ENCODE measurements at regions not wholly inside any gene's neighbourhood (a gene's known extent, or its start where the extent isn't known, plus 50 kb on each side); places are given as distances from the start of the nearest gene placed in this dataset.

DNA sequence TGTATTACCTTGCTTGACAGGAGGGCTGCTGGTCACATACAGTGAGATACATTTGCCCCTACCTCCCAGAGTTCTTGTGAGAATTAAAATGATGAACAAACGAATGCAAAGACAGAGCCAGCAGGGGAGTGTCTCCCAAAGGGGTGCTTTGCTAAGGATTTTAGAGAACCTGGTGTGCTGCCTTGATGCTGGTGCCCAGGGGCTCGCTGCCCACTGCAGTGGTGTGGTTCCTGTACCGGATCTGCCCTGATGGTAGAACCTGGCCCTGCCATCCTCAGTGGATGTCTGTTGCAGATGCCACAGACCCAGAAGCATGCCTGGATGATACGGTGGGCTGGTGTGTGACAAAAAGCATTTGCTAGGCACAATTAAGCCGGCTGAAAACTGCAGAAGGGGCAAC, 414.8 kb upstream of the HS6ST1 start:
- Histone ChIP-seq H3K36me3 (replicated peaks in 1 of 2; ENCODE audit: control insufficient read depth in 1 of 2, insufficient read depth in 2 of 2, low read length in 1 of 2) (no peaks in the 10 kb centered on the region), H3F3A (replicated peaks; ENCODE audit: insufficient read depth) (no peaks in the 10 kb centered on the region), H3K9me2 (no peaks in the 10 kb centered on the region), H2AFZ (ENCODE audit: low read depth) (no peak overlapping the region), H3K4me1 (ENCODE audit: control insufficient read depth in 1 of 2, insufficient read depth in 2 of 2, low read depth in 1 of 2, low read length in 1 of 2) (peaks cover 0 to 29% of the 10 kb centered on the region in 2 experiments; a peak in 1 of 4 replicates), H3K27ac (ENCODE audit: low read depth in 2 of 2, low read length in 1 of 2) (peak overlapping the region in 1 of 2 experiments; percentile 47; a peak in 1 of 4 replicates), H3K9ac (no peak overlapping the region), H3K27me3 (ENCODE audit: insufficient read depth) (no peaks in the 10 kb centered on the region), H3K9me3 (no peaks in the 10 kb centered on the region), H3K79me2 (ENCODE audit: insufficient read depth) (no peaks in the 10 kb centered on the region), H3K4me2 (no peak overlapping the region), H3K4me3 (ENCODE audit: low read depth in 2 of 2, low read length in 1 of 2) (no peak overlapping the region), H4K20me1 (ENCODE audit: insufficient read depth) (no peaks in the 10 kb centered on the region)
- ChIA-PET POLR2A (no interaction called here), CTCF (interaction anchor here (1.0 to 1.3 kb wide), 4 partner anchors 10 to 408 kb away, joined by 3 to 4 read pairs (median 3); no protein-coding TSS in a partner anchor)
- no peak for TF ChIP-seq NRF1 (IDR thresholded peaks at IDR 0.05; ENCODE audit: low read depth, low read length)
- TF ChIP-seq RCOR1 (IDR thresholded peaks at IDR 0.05; ENCODE audit: low read length), result no peak
- TF ChIP-seq CHD2 (IDR thresholded peaks at IDR 0.05; ENCODE audit: low read length, partially characterized antibody), result no peak
- no peak for TF ChIP-seq GATA2 (CRISPR knock-in tag; IDR thresholded peaks at IDR 0.05)
- no peak for TF ChIP-seq ELF1 (IDR thresholded peaks at IDR 0.05)
- TF ChIP-seq, protein P1, sequence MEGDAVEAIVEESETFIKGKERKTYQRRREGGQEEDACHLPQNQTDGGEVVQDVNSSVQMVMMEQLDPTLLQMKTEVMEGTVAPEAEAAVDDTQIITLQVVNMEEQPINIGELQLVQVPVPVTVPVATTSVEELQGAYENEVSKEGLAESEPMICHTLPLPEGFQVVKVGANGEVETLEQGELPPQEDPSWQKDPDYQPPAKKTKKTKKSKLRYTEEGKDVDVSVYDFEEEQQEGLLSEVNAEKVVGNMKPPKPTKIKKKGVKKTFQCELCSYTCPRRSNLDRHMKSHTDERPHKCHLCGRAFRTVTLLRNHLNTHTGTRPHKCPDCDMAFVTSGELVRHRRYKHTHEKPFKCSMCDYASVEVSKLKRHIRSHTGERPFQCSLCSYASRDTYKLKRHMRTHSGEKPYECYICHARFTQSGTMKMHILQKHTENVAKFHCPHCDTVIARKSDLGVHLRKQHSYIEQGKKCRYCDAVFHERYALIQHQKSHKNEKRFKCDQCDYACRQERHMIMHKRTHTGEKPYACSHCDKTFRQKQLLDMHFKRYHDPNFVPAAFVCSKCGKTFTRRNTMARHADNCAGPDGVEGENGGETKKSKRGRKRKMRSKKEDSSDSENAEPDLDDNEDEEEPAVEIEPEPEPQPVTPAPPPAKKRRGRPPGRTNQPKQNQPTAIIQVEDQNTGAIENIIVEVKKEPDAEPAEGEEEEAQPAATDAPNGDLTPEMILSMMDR (IDR thresholded peaks at IDR 0.05), result no peak
- TF ChIP-seq, protein P2, sequence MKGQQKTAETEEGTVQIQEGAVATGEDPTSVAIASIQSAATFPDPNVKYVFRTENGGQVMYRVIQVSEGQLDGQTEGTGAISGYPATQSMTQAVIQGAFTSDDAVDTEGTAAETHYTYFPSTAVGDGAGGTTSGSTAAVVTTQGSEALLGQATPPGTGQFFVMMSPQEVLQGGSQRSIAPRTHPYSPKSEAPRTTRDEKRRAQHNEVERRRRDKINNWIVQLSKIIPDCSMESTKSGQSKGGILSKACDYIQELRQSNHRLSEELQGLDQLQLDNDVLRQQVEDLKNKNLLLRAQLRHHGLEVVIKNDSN (IDR thresholded peaks at IDR 0.05; ENCODE audit: borderline replicate concordance, low read depth), result no peak
- TF ChIP-seq JUND (IDR thresholded peaks at IDR 0.05), result no peak
- TF ChIP-seq MXI1 (IDR thresholded peaks at IDR 0.05; ENCODE audit: low read depth, low read length), result no peak
- TF ChIP-seq EZH2phosphoT487 (IDR thresholded peaks at IDR 0.05; ENCODE audit: borderline replicate concordance, low read depth), result no peak
- no peak for TF ChIP-seq FOXJ3 (CRISPR knock-in tag; IDR thresholded peaks at IDR 0.05)
- TF ChIP-seq FOSL2 (IDR thresholded peaks at IDR 0.05; ENCODE audit: borderline replicate concordance, low read depth), result no peak
- TF ChIP-seq, protein P3, sequence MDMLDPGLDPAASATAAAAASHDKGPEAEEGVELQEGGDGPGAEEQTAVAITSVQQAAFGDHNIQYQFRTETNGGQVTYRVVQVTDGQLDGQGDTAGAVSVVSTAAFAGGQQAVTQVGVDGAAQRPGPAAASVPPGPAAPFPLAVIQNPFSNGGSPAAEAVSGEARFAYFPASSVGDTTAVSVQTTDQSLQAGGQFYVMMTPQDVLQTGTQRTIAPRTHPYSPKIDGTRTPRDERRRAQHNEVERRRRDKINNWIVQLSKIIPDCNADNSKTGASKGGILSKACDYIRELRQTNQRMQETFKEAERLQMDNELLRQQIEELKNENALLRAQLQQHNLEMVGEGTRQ (IDR thresholded peaks at IDR 0.05; ENCODE audit: borderline replicate concordance, low read depth, low read length), result no peak
- TF ChIP-seq, protein P4, sequence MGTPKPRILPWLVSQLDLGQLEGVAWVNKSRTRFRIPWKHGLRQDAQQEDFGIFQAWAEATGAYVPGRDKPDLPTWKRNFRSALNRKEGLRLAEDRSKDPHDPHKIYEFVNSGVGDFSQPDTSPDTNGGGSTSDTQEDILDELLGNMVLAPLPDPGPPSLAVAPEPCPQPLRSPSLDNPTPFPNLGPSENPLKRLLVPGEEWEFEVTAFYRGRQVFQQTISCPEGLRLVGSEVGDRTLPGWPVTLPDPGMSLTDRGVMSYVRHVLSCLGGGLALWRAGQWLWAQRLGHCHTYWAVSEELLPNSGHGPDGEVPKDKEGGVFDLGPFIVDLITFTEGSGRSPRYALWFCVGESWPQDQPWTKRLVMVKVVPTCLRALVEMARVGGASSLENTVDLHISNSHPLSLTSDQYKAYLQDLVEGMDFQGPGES (IDR thresholded peaks at IDR 0.05; ENCODE audit: low read depth, low read length), result no peak
- no peak for TF ChIP-seq RXRA (IDR thresholded peaks at IDR 0.05; ENCODE audit: borderline replicate concordance, low read depth)
- 27% methylated on average over 3 of the region's 5 CpGs for WGBS (ENCODE audit: low lambda C conversion rate)
- peak; percentile 44 for DNase-seq

Measured in SK-N-SH (cell line).